Spinal cord (tissue), 9 donors: ENCODE measurements at regions not wholly inside any gene's neighbourhood (a gene's known extent, or its start where the extent isn't known, plus 50 kb on each side); places are given as distances from the start of the nearest gene placed in this dataset.

Experiments used
- DNase-seq, 6 donors: peaks; one replicate each; pipeline versions ENCODE4 v3.0.0 to v3.0.0-alpha.2; 2013 to 2015; ENCODE audit warnings: low spot score in 6 of 6, low read depth in 4 of 6
- H3K27ac ChIP-seq: one replicate; pipeline ENCODE4 v1.5.1; 2013; ENCODE audit warnings: low read depth, low read length, control low read depth
- H3K27me3 ChIP-seq: one replicate; pipeline ENCODE4 v1.6.1; 2013; ENCODE audit warnings: low read length; ENCODE audit not compliant: control insufficient read depth, insufficient read depth
- H3K36me3 ChIP-seq: one replicate; pipeline ENCODE4 v1.6.1; 2013; ENCODE audit warnings: low read length; ENCODE audit not compliant: control insufficient read depth, insufficient read depth
- H3K4me1 ChIP-seq: one replicate; pipeline ENCODE4 v1.6.1; 2013; ENCODE audit warnings: low read length; ENCODE audit not compliant: control insufficient read depth, insufficient read depth
- H3K4me3 ChIP-seq: one replicate; pipeline ENCODE4 v1.5.1; 2013; ENCODE audit warnings: low read depth, low read length, control low read depth
- H3K9me3 ChIP-seq: one replicate; pipeline ENCODE4 v1.6.1; 2013; ENCODE audit warnings: low read length; ENCODE audit not compliant: control insufficient read depth, insufficient read depth
- WGBS: methylation state at CpG from one replicate; pipeline ENCODE4 v1.1.5; 2013; ENCODE audit warnings: missing lambda C conversion rate; ENCODE audit not compliant: insufficient coverage; 5-methylcytosine and 5-hydroxymethylcytosine counted together
- donor health status: healthy.

- no peaks in the 10 kb centered on the region for H3K27me3 ChIP-seq
- no peak overlapping the region for H3K4me3 ChIP-seq
- no CpG with 5 or more reads among the region's 1 CpG for WGBS
- H3K36me3 ChIP-seq, result no peaks in the 10 kb centered on the region
- peak in 2 of 6 donors; percentile 9 to 15 for DNase-seq
- no peak overlapping the region for H3K27ac ChIP-seq
- no peaks in the 10 kb centered on the region for H3K4me1 ChIP-seq
- H3K9me3 ChIP-seq, result no peaks in the 10 kb centered on the region
Measured at GRCh38 chr1:163959622-163960021, 599.4 kb upstream of the PBX1 start.

- no peaks in the 10 kb centered on the region for H3K4me1 ChIP-seq
- no peaks in the 10 kb centered on the region for H3K27me3 ChIP-seq
- peak in 1 of 6 donors; percentile 62 for DNase-seq
- no peak overlapping the region for H3K27ac ChIP-seq
- H3K4me3 ChIP-seq, result no peak overlapping the region
- H3K9me3 ChIP-seq, result peaks cover under 1% of the 10 kb centered on the region
- no peaks in the 10 kb centered on the region for H3K36me3 ChIP-seq
- no CpG with 5 or more reads among the region's 2 CpGs for WGBS
Measured at GRCh38 chr1:163970151-163970550, 588.8 kb upstream of the PBX1 start.

- Histone ChIP-seq H3K4me3 (no peak overlapping the region), H3K27ac (no peak overlapping the region)
- DNase-seq, result peak; percentile 31 to 94 (median 45)
Measured at GRCh38 chr1:163970699-163971098, 588.3 kb upstream of the PBX1 start.

GRCh38 chr1:163973586-163973985 lies 585.4 kb upstream of the PBX1 start:
- Histone ChIP-seq H3K4me1 (no peaks in the 10 kb centered on the region), H3K9me3 (no peaks in the 10 kb centered on the region), H3K4me3 (no peak overlapping the region), H3K27me3 (no peaks in the 10 kb centered on the region), H3K27ac (no peak overlapping the region), H3K36me3 (no peaks in the 10 kb centered on the region)
- peak in 1 of 6 donors; percentile 61 for DNase-seq

More at GRCh38 chr1:163970699-163971098, 588.3 kb upstream of the PBX1 start:
- no peaks in the 10 kb centered on the region for H3K36me3 ChIP-seq
- no peaks in the 10 kb centered on the region for H3K4me1 ChIP-seq
- no peaks in the 10 kb centered on the region for H3K27me3 ChIP-seq
- H3K9me3 ChIP-seq, result no peaks in the 10 kb centered on the region
- no CpG with 5 or more reads among the region's 4 CpGs for WGBS

GRCh38 chr1:163974120-163974519 lies 584.9 kb upstream of the PBX1 start:
- DNase-seq, result no peak
- no peaks in the 10 kb centered on the region for H3K36me3 ChIP-seq
- H3K9me3 ChIP-seq, result no peaks in the 10 kb centered on the region
- no peaks in the 10 kb centered on the region for H3K27me3 ChIP-seq
- H3K27ac ChIP-seq, result no peak overlapping the region
- H3K4me3 ChIP-seq, result no peak overlapping the region
- no CpG with 5 or more reads among the region's 2 CpGs for WGBS
- no peaks in the 10 kb centered on the region for H3K4me1 ChIP-seq

GRCh38 chr1:163980394-163980793 lies 578.6 kb upstream of the PBX1 start:
- DNase-seq, result peak in 1 of 6 donors; percentile 22
- peaks cover 3% of the 10 kb centered on the region for H3K27me3 ChIP-seq
- H3K9me3 ChIP-seq, result no peaks in the 10 kb centered on the region
- H3K27ac ChIP-seq, result no peak overlapping the region
- H3K4me1 ChIP-seq, result no peaks in the 10 kb centered on the region
- H3K4me3 ChIP-seq, result no peak overlapping the region
- no CpG with 5 or more reads among the region's 1 CpG for WGBS
- H3K36me3 ChIP-seq, result no peaks in the 10 kb centered on the region

- H3K36me3 ChIP-seq, result no peaks in the 10 kb centered on the region
- no peak overlapping the region for H3K27ac ChIP-seq
- no peak overlapping the region for H3K4me3 ChIP-seq
- H3K9me3 ChIP-seq, result no peaks in the 10 kb centered on the region
- peaks cover 3% of the 10 kb centered on the region for H3K27me3 ChIP-seq
- no peak for DNase-seq
- no CpG with 5 or more reads among the region's 2 CpGs for WGBS
- H3K4me1 ChIP-seq, result no peaks in the 10 kb centered on the region
Measured at GRCh38 chr1:163981500-163982030, 577.4 kb upstream of the PBX1 start.

- H3K27me3 ChIP-seq, result peaks cover 3% of the 10 kb centered on the region
- no CpG with 5 or more reads among the region's 2 CpGs for WGBS
- no peaks in the 10 kb centered on the region for H3K4me1 ChIP-seq
- no peak for DNase-seq
- no peak overlapping the region for H3K27ac ChIP-seq
- no peak overlapping the region for H3K4me3 ChIP-seq
- no peaks in the 10 kb centered on the region for H3K36me3 ChIP-seq
- H3K9me3 ChIP-seq, result no peaks in the 10 kb centered on the region
Measured at GRCh38 chr1:163983097-163983496, 575.9 kb upstream of the PBX1 start.

- H3K27me3 ChIP-seq, result peaks cover 3% of the 10 kb centered on the region
- DNase-seq, result no peak
- no peaks in the 10 kb centered on the region for H3K36me3 ChIP-seq
- WGBS, result 90% methylated on average over 3 of the region's 3 CpGs
- H3K4me3 ChIP-seq, result no peak overlapping the region
- no peak overlapping the region for H3K27ac ChIP-seq
- no peaks in the 10 kb centered on the region for H3K9me3 ChIP-seq
- H3K4me1 ChIP-seq, result no peaks in the 10 kb centered on the region
Measured at GRCh38 chr1:163985700-163986099, 573.3 kb upstream of the PBX1 start.

- Histone ChIP-seq H3K4me3 (no peak overlapping the region), H3K4me1 (no peaks in the 10 kb centered on the region), H3K27ac (no peak overlapping the region), H3K27me3 (no peaks in the 10 kb centered on the region), H3K9me3 (no peaks in the 10 kb centered on the region), H3K36me3 (no peaks in the 10 kb centered on the region)
- DNase-seq, result peak in 2 of 6 donors; percentile 4 to 17
- no CpG with 5 or more reads among the region's 1 CpG for WGBS
Measured at GRCh38 chr1:163999131-163999530, 559.9 kb upstream of the PBX1 start.
